Peyer's patch (tissue), 4 donors: ENCODE measurements at regions not wholly inside any gene's neighbourhood (a gene's known extent, or its start where the extent isn't known, plus 50 kb on each side); places are given as distances from the start of the nearest gene placed in this dataset.

Experiments used
- CTCF ChIP-seq, 6 experiments: fragments of 450-650 bp in 4 of 6; fragments of 200-600 bp in 2 of 6; sonication (generic) in 1 of 6; IDR thresholded peaks; one replicate each; pipeline ENCODE4 v1.5.1; 2017 to 2019; ENCODE audit warnings: antibody characterized with exemption in 6 of 6, mild to moderate bottlenecking in 3 of 6, moderate library complexity in 1 of 6
- POLR2A ChIP-seq, 2 donors: fragments of 450-650 bp; IDR thresholded peaks; one replicate each; pipeline ENCODE4 v1.5.1; 2017; ENCODE audit warnings: antibody characterized with exemption in 2 of 2, mild to moderate bottlenecking in 2 of 2, moderate library complexity in 2 of 2

- no peak for TF ChIP-seq CTCF (IDR thresholded peaks at IDR 0.05)
- TF ChIP-seq POLR2A (IDR thresholded peaks at IDR 0.05) = no peak
These were observed 84.0 kb upstream of the SMNDC1 start for GRCh38 chr10:110388687-110389052.
